Erythroblast (primary cell): ENCODE measurements at regions not wholly inside any gene's neighbourhood (a gene's known extent, or its start where the extent isn't known, plus 50 kb on each side); places are given as distances from the start of the nearest gene placed in this dataset.

Source experiments
- GATA1 ChIP-seq: IDR thresholded peaks from 2 replicates; pipeline ENCODE4 v1.6.1; 2011; ENCODE audit warnings: low read depth, mild to moderate bottlenecking, control low read depth, low read length, moderate library complexity
- POLR2A ChIP-seq: IDR thresholded peaks from 2 replicates; pipeline ENCODE4 v1.6.1; 2011; ENCODE audit warnings: mild to moderate bottlenecking, low read length

DNA sequence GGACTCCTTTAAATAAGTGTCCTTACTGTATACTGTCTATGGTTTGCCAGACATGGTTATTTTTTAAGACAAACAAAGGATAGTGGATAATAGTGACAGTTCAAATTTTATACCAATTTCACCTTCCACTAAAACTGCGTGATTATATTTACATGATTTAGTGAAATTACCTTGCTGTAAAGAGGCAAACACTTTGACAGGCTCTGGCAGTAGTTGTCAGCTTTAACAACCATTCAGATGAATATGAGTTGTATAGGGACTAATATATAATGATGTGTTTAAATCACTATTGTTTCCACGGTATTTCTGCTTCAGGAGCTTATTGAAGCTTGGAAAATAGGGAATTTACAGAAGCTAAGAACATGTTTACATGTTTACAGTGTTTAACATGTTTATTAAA, 1364.0 kb downstream of the FSCB start:
- no peak for TF ChIP-seq POLR2A
- no peak for TF ChIP-seq GATA1
